ENCODE measurements at regions not wholly inside any gene's neighbourhood (a gene's known extent, or its start where the extent isn't known, plus 50 kb on each side); places are given as distances from the start of the nearest gene placed in this dataset.

GRCh38 chr13:63902141-63902540, 2486.5 kb upstream of the PCDH20 start:
- no peak for TF ChIP-seq CTCF (IDR thresholded peaks at IDR 0.05)
- TF ChIP-seq POLR2AphosphoS5 (IDR thresholded peaks at IDR 0.05): no peak

All from prostate gland (tissue), 2 donors.